ENCODE measurements at regions not wholly inside any gene's neighbourhood (a gene's known extent, or its start where the extent isn't known, plus 50 kb on each side); places are given as distances from the start of the nearest gene placed in this dataset.

DNA sequence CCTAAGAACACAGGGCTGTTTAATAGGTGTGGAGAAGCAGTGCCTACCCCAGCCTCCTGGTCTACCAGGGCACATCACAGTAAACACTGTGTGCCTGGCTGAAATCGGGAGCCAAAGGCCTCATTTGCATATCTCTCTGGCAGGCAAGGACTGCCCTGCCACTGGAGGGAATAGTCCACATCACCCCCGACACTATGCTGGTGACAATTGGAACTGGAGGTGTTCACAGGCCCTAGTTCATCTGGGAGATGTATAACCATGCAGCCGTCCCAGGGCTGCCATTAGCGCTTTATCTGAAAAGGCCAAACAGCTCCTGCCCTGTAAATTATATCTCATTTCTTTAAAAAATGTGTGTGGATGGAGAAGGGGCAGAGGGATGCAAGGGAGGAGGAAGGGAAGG lies 150.3 kb downstream of the LINC00237 start:
- no TSS peak for BruUV-seq (replicated peaks)
- no peak for DNase-seq (ENCODE audit: low read depth, low spot score)
- no peak overlapping the region for H3K4me3 ChIP-seq (ENCODE audit: low read depth in 2 of 2, low read length in 2 of 2)
- no peak overlapping the region for H3K27ac ChIP-seq (ENCODE audit: low read length)
- H3K36me3 ChIP-seq (ENCODE audit: control insufficient read depth, insufficient read depth, low read length): no peaks in the 10 kb centered on the region
- no peaks in the 10 kb centered on the region for H3K9me3 ChIP-seq (ENCODE audit: control insufficient read depth, insufficient read depth, low read depth, low read length)
- intact Hi-C loops (cut with micrococcal nuclease; ENCODE audit: unreplicated experiment) (no loop called here), in situ Hi-C loops (cut with HindIII; ENCODE audit: low pct_unique_long_range_greater_than_20kb, low sequenced_read_pairs) (no loop called here)
- TF ChIP-seq REST (IDR thresholded peaks at IDR 0.05; ENCODE audit: insufficient read depth in 1 of 2, low read depth in 2 of 2, low read length in 1 of 2) (no peak), TCF7L2 (IDR thresholded peaks at IDR 0.05; ENCODE audit: low read depth, low read length) (no peak)
- TF ChIP-seq, protein P1, sequence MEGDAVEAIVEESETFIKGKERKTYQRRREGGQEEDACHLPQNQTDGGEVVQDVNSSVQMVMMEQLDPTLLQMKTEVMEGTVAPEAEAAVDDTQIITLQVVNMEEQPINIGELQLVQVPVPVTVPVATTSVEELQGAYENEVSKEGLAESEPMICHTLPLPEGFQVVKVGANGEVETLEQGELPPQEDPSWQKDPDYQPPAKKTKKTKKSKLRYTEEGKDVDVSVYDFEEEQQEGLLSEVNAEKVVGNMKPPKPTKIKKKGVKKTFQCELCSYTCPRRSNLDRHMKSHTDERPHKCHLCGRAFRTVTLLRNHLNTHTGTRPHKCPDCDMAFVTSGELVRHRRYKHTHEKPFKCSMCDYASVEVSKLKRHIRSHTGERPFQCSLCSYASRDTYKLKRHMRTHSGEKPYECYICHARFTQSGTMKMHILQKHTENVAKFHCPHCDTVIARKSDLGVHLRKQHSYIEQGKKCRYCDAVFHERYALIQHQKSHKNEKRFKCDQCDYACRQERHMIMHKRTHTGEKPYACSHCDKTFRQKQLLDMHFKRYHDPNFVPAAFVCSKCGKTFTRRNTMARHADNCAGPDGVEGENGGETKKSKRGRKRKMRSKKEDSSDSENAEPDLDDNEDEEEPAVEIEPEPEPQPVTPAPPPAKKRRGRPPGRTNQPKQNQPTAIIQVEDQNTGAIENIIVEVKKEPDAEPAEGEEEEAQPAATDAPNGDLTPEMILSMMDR (IDR thresholded peaks at IDR 0.05): no peak
- no peaks in the 10 kb centered on the region for H3K27me3 ChIP-seq (ENCODE audit: control insufficient read depth, insufficient read depth, low read length)
- H3K4me1 ChIP-seq (ENCODE audit: control insufficient read depth, insufficient read depth, low read length): no peaks in the 10 kb centered on the region
- ChIA-PET CTCF (no interaction called here), POLR2A (no interaction called here)
- no peak for ATAC-seq

DNA sequence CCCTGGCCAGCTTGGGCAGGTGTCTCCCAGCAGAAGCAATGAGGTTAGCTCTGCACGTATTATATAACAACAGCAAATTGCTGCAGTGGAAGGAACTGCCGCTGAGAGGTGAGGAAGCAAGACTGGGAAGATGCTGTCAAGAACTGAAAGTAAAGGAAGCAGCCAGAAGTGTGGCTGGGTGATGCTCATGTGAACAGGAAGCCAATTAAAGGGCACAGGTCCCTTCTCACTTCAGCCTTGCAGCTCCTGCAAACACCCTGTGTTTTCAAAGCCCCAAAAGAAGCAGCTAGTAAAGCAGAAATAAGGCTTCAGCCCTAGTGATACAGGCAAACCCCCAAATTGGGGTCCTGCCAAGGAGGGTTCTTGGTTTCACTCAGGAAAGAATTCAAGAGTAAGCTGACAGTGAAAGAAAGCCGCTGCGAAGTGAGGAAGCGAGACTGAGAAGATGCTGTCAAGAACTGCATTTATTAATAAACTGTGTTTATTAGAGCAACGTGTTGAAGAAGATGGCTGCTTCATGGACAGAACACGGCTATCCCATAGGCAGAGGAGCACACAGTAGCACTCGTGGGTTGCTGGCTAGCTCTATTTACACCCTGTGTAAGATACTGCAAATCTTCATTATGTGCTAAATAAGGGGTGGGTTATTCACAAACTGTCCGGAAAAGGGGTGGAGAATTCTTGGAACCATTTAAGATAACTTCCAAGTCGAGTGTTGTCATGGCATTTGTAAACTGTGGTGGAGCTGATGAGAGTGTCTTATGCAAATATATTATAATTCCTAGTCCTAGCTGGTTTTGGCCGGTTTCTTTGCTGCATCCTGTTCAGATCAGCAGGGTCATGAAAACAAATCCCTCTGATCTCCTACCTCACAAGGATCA lies 152.2 kb downstream of the LINC00237 start:
- Histone ChIP-seq H3K27ac (ENCODE audit: low read length) (no peak overlapping the region), H3K9me3 (ENCODE audit: control insufficient read depth, insufficient read depth, low read depth, low read length) (no peaks in the 10 kb centered on the region), H3K4me1 (ENCODE audit: control insufficient read depth, insufficient read depth, low read length) (no peaks in the 10 kb centered on the region), H3K27me3 (ENCODE audit: control insufficient read depth, insufficient read depth, low read length) (no peaks in the 10 kb centered on the region), H3K36me3 (ENCODE audit: control insufficient read depth, insufficient read depth, low read length) (no peaks in the 10 kb centered on the region), H3K4me3 (ENCODE audit: low read depth in 2 of 2, low read length in 2 of 2) (no peak overlapping the region)
- no TSS peak for BruUV-seq (replicated peaks)
- DNase-seq (ENCODE audit: low read depth, low spot score): no peak
- no peak for ATAC-seq
- in situ Hi-C loops (cut with HindIII; ENCODE audit: low pct_unique_long_range_greater_than_20kb, low sequenced_read_pairs) (no loop called here), intact Hi-C loops (cut with micrococcal nuclease; ENCODE audit: unreplicated experiment) (no loop called here)
- TF ChIP-seq SIN3A (IDR thresholded peaks at IDR 0.05; ENCODE audit: borderline replicate concordance, insufficient read depth, low read depth, low read length): no peak
- TF ChIP-seq, protein P1 (IDR thresholded peaks at IDR 0.05): no peak
- no peak for TF ChIP-seq POLR2AphosphoS5 (IDR thresholded peaks at IDR 0.05; ENCODE audit: low read depth, low read length)
- no peak for TF ChIP-seq REST (IDR thresholded peaks at IDR 0.05; ENCODE audit: insufficient read depth in 1 of 2, low read depth in 2 of 2, low read length in 1 of 2)
- no peak for TF ChIP-seq TCF7L2 (IDR thresholded peaks at IDR 0.05; ENCODE audit: low read depth, low read length)
- POLR2A ChIA-PET: interaction anchor here (0.6 kb wide), 1 partner anchor 1307 kb away, joined by 4 read pairs; no protein-coding TSS in a partner anchor
- CTCF ChIA-PET: no interaction called here
